Activated CD8-positive, alpha-beta memory T cell treated with anti-CD3 and anti-CD28 coated beads, Interleukin-2, amount 50 U/mL, for 48 hours (primary cell): ENCODE measurements at regions not wholly inside any gene's neighbourhood (a gene's known extent, or its start where the extent isn't known, plus 50 kb on each side); places are given as distances from the start of the nearest gene placed in this dataset.

ENCODE experiments used
- DNase-seq: peaks from one replicate; pipeline ENCODE4 v3.0.0-alpha.2; 2020

DNA sequence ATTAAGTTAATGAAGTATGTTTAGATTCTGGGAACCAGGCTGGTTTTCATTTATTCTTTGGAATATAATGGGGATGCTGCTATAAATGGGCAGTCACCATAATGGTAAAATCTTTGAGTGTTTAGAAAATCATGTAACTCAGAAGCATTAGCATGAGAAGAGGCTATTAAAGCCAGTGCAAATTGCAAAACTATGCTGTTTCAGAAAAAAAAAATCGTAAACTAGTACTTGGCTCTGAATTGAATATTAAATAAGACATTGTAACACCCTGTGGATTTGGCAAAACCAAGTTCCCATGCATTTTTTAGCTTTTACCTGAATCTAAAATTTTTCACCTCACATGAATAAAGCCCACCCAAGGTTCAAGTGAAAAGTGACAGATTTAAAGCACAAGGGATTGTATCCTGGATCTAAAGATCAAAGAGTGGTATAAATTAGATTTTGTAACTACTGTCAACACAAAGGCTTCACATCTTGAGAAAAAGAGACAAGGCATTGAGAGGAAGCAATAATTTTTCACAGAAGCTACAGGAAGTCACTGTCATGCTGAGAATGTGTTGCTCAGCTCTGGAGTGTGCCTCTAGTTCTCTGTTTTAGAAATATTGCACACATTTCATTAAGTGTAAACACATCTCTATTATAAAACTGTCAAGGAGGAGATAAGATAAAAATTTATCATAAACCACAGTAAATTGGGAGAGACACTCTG is 142.2 kb downstream of the ABCA8 start:
- no peak for DNase-seq

DNA sequence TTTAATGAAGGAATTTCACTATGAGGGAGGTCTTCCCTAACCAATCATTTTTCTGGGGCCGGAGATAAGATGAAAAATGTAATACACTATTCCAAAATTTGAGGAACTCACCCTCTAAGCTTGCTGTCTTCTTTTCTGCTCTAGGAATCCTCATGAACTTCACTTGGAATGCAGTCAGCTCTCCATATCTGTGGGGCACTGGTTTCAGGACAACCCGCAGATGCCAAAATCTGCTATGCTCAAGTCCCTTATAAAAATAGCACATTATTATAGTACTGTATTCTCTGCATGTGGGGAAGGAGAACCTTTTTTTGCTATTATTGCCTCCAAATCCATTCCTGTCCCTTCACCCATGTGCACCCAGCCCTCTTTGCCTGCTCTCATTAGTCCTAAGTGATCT is 146.0 kb downstream of the ABCA8 start:
- no peak for DNase-seq

- DNase-seq = no peak
Measured at GRCh38 chr17:68807998-68808772, 147.0 kb downstream of the ABCA8 start.

DNA sequence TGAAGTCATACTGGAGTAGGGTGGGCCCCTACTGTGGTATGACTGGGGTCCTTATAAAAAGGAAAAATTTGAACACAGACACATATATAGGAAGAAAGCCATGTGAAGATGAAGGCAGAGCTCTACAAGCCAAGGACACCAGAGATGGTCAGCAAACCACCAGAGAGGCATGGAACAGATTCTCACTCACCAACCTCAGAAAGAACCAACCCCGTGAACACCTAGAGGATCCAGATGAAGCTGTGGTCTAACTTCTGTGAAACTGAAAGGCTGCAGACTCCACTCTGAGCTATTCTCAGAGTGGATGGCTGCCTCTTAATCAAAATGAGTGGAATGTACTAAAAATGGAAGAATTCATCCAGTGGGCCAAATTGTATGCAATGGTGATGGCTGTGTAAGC is 149.6 kb downstream of the ABCA8 start:
- no peak for DNase-seq

- no peak for DNase-seq
Measured at GRCh38 chr17:68804777-68805520, 150.2 kb downstream of the ABCA8 start.

DNA sequence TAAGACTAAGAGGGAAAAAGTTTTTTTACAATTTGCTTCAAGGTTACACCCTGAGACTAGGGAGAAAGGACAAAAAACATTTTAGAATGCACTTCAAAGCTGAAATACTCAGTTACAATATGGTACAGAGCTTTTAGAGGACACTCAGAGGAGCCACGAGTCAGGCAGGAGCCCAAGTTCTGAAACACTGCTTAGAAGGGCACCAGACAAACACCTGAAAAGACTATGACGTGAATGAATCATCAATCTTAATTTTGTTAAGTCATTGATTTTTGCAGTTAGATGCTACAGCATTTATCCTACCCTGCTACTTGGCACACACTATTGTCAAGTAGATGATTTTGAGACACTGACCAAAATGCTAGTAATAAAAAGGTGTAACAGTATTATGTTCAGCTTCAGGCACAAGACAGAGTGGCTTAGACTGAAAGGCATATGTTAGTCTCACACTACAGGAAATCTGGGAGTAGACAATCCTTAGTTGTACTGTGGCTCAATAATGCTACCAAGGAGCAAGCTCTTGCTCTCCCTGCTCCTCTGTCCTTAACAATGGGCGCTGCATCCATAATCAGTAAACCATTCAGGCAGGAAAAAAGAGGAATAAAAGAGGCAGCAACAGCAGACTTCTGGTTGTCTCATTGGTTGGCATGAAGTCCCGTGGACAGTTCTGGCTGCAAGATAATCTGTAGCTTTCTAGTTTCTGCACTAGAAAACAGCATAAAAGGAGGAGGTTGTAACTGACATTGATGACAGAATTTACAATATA is 151.8 kb downstream of the ABCA8 start:
- DNase-seq = no peak

DNA sequence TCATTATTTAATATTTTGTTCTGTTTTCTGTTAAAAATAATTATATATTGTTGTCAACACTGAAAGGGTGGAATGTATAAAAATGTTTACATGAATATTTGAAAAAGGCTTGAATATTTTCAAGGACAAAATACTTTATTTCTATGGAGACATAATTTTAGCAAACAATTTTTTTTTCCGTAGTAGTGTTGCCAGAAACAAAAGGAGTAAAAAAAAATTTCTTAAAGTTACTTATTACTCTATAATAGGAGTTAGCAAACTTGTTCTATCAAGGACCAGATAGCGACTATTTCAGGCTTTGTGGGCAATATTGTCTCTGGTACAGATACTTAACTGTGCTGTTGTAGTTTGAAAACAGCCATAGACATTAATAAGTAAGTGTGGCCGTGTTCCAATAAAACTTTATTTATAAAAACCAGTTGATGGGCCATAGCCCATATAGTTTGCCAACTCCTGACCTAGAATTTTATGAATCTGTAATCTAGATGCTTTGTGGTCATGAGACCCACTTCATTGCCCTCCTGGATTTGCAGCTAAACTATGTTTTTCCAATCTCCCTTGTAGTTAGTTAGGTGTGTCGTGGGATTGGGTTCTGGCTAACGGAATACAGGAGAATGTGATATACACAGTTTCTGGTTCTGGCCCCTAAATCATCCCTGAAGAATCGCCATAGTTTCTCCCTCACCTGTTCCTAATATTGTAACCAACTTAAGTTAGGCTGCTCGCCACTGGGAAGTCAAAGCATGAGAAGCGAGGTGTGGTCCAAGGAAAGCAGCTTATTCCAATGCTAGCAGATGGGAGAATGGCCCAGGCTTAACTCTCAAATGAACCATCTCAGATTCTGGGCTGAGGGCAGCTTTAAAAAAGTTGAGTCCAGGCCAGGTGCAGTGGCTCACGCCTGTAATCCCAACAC is 153.6 kb downstream of the ABCA8 start:
- DNase-seq = no peak

DNA sequence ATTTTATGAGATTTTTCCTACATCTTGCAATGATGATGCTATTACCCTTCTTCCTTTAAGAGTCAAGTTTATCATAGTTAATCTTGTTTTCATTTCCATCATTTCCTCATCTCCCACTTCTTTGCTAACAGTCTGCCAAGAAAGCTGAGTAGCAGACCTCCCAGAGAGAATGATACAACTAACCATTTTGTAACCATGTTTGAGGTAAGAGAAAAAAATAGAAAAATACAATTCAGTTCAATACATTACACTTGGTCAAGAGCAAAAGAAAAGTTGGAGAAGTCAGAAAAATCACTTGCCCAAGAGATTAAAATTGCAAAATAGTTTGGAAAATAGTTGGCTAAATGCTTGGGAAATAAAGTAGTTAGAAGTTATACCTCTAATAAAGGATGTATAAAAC is 154.4 kb downstream of the ABCA8 start:
- DNase-seq = no peak

DNA sequence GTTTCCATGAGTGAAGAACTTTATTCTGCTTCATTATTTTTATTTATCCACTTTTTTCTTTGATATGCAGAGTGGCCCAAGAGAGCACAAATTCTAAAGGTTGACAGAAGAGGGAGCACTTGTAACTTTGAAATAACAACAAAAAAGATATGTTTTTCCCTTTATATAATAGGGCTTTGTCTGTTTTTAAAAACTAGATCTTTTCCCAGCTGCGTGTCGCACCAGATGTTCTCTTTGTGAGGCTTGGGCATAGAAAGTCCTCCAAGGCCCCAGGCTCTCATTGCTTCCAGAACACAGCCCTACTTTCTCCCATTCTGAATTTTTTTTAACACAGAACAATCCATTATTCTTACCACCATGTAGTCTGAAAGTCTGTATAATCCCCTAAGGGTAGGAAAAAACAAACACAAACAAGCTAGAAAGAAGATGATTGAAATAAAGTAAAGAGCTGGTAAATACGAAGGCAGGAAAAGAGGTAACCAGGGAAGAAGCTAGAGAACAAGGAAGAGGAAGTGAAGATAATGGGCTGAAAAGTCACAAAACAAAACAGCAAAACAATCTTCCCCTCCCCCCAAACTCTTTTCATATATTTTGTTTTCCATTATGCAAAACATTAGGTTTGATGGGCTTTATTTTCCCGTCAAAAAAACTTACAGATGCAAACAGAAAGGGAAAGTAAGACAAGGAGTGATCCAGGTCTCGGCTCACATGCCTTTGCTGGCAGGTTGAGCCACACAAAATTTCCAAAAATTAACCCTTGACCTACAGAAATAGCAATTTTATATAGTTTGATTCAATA is 160.4 kb downstream of the ABCA8 start:
- DNase-seq = no peak

DNA sequence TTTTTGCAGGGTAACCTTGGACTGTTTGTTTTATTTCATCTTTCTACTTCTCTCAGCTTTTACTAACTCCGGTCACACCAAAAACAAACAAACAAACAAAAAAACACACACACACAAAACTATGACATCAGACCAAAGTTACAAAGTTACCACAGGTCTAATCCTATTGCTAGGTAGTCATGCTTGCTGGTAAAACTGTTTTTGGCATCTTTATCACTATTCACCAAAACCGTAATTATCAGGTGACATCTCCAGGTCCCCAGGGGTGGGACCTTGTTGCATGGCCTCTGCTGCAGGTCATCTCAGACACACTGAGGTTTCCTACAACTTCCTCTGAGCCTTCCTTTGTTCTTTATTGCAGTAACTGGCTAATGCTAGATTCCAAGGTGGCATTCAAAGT is 162.3 kb downstream of the ABCA8 start:
- DNase-seq = no peak

DNA sequence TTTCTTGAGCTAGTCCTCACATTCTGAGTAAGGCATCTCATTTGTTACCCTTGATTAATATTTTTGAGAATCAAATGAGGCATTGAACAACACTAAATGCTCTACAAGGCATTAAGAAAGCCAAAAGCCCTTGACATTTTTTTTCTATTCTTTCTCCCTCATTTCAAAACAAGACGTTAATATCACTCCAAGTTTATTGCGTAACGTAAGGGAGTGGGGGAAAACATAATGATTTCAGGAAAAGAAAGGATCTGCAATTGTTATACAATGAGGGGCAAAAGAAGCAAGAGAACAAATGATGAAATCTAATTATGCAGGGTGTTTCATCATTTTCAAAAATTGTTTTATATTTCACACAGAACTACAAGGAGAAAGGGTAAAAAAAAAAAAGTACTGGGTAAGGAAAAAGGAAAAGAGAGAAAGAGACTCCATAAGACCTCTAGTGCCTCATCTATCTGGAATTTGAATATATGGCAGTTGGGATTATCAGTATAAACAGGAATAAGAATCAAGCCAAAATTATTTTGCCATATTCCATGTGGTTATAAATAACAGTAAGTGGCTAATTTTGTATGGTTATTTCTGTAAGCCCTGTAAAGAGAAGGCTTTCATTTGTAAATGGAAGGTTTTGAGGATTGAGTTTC is 163.0 kb downstream of the ABCA8 start:
- DNase-seq = no peak

GRCh38 chr17:68790931-68791330 is 164.3 kb downstream of the ABCA8 start:
- DNase-seq = no peak

DNA sequence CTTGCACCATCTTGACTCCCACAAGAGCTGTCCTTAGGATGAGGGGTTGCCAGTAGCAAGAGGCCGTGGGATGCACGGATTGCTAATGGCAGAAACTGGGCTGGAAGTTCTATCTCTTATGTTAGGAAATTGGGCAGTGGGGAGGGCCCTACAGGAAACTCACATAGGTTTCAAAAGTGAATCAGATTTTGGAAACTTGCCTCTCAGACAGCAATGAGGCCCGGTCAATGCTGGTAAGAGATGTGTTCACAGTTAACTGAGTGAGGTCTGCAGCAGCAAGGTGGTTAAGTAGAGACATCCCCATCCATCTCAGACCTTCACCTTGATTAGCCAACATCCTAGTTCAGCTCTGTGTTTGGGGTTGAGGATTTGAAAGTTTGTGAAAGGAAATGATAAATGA is 164.7 kb downstream of the ABCA8 start:
- no peak for DNase-seq

- DNase-seq = no peak
Measured at GRCh38 chr17:68789203-68789962, 165.8 kb downstream of the ABCA8 start.

DNA sequence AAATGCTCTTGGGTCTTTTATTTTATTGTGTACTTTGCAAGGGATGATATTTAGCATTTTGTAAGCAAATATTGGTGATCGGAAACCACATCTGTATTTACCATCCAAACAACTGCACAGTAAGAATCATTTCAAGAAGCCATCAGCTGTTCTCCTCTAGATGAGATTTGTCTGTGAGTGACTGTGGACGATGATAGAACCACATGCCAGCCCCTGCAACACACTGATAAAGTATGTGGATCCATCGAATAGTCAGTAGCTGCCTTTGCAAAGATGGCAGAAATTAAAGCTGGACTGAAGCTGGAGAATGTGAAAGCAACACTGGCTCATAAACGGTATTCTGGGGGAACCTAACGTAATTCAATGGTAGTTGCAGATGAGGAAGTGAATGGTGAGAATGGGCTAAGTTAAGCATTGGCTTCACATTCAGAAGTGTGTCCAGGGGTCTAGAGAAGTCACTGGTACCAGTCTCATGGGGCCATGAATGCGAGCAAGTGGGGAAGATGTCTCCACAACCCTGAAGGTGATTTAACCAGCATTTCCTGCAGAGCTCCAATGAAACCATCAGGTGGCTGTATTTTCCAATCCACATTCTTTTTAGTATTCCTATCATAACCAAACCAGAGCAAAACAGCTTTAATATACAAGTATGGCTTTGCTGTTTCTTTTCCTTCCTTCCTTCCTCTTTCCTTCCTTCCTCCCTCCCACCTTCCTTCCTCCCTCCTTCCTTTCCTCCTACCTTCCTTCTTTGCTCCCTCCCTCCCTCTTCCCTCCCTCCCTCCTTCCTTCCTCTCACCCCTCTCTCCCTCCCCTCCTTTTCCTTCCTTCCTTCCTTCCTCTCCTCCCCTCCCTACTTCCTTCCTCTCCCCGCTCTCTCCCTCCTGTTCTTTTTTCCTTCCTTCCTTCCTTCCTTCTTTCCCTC is 169.4 kb downstream of the ABCA8 start:
- no peak for DNase-seq

DNA sequence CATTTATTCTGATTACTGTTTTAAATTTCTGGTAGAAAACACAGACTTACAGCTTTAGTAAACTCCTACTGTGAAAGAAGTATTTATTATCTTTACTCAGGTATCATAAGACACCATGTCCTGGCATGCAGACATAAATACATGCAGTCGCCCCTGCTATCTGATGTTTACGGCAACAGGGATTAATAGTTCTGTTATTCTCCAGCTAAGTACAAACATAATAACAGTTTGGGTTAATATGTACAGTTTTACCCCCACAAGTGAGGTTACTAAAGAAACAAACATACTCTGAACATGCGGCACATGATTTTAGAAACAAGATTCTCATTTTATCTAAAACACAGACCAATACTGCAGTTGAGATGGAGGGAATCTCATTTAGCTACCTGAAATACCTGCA is 170.8 kb downstream of the ABCA8 start:
- no peak for DNase-seq

GRCh38 chr17:68783861-68784260 is 171.3 kb downstream of the ABCA8 start:
- no peak for DNase-seq

DNA sequence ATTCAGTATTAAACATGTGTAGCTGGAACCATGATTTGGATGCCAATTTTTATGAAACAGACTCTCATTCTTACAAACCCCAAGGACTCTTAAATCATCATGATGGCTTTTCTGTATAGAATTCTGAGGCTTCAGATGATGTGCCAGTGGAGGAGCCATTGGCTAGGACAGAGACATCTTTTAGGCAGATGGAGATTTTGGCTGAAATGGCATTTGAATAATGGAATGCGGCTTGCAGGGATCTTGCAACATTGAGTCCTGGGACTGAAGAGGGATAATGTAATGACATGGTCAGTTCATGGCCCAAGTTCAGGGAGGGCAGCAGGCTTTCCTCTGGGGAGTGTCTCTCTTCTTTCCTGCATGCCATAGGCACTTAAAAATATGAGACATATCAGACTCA is 172.4 kb downstream of the ABCA8 start:
- DNase-seq = no peak

- DNase-seq = no peak
Measured at GRCh38 chr17:68780596-68780995, 174.6 kb downstream of the ABCA8 start.
